Cardiac muscle cell (in vitro differentiated cells and primary cell): ENCODE measurements at regions not wholly inside any gene's neighbourhood (a gene's known extent, or its start where the extent isn't known, plus 50 kb on each side); places are given as distances from the start of the nearest gene placed in this dataset.
A peak's percentile ranks its signal among the peaks of the same experiment; 100 is the strongest.

ENCODE experiments used
- DNase-seq, 2 donors: peaks; one replicate each; pipeline versions ENCODE4 v3.0.0 to v3.0.0-alpha.2; 2010 to 2017; ENCODE audit warnings: low read depth in 1 of 2, low spot score in 1 of 2
- H3K27ac ChIP-seq: fragments of 200-600 bp; sonication (generic); 2 replicates; pipeline ENCODE4 v1.5.1; 2016
- H3K27me3 ChIP-seq: fragments of 200-600 bp; sonication (generic); 2 replicates; pipeline ENCODE4 v1.6.0; 2016; ENCODE audit warnings: control low read depth
- H3K36me3 ChIP-seq: fragments of 200-600 bp; sonication (generic); 2 replicates; pipeline ENCODE4 v1.5.1; 2016; ENCODE audit warnings: control low read depth
- H3K4me1 ChIP-seq: fragments of 200-600 bp; sonication (generic); 2 replicates; pipeline ENCODE4 v1.8.1; 2017; ENCODE audit warnings: low read depth, mild to moderate bottlenecking, mixed run types
- H3K4me3 ChIP-seq: fragments of 200-600 bp; sonication (generic); 2 replicates; pipeline ENCODE4 v1.5.1; 2016; ENCODE audit warnings: mild to moderate bottlenecking
- H3K9me3 ChIP-seq: fragments of 200-600 bp; sonication (generic); 2 replicates; pipeline ENCODE4 v1.5.1; 2017; ENCODE audit warnings: low read depth, mild to moderate bottlenecking, control low read depth
- TF ChIP-seq, protein P1 (sequence below): IDR thresholded peaks from 2 replicates; pipeline ENCODE4 v1.5.1; 2012; ENCODE audit warnings: low read depth, mild to moderate bottlenecking, low read length

DNA sequence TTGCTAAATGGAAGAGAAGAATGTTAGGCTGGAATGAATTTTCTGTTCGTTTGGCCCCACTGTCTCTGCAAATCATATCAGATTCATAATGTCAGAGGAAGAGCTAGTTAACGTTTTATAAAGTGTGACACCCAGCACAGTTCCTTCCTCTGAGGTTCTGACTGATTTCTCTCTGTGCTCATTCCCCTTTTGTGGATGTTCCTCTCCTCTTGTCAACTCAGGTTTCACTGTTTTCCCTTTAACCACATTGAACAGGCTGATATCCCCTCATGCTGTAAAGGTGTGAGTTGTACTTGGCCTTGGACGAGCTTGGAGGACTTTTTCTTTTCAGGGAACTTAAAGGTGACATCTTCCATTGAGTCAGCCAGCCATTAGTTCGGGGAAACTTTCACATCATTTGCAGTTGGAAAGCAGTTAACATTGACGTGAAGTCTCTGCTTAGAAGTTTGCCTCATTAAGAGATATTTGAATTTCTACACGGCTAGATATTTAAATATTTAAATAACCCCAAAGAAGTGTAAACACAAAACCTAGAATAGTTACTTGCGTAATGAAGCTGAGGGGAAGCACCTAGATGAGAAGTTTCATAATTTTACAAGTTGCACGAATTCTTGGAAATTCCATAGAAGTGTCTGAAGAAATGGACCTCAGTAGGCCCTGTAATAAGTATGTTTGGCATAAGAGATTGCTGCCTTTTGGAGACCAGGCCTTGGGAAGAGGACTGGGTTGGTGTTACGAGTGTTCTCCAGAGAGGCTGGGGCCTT is 101.5 kb upstream of the EGR2 start:
- TF ChIP-seq, protein P1, sequence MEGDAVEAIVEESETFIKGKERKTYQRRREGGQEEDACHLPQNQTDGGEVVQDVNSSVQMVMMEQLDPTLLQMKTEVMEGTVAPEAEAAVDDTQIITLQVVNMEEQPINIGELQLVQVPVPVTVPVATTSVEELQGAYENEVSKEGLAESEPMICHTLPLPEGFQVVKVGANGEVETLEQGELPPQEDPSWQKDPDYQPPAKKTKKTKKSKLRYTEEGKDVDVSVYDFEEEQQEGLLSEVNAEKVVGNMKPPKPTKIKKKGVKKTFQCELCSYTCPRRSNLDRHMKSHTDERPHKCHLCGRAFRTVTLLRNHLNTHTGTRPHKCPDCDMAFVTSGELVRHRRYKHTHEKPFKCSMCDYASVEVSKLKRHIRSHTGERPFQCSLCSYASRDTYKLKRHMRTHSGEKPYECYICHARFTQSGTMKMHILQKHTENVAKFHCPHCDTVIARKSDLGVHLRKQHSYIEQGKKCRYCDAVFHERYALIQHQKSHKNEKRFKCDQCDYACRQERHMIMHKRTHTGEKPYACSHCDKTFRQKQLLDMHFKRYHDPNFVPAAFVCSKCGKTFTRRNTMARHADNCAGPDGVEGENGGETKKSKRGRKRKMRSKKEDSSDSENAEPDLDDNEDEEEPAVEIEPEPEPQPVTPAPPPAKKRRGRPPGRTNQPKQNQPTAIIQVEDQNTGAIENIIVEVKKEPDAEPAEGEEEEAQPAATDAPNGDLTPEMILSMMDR, result no peak
- H3K4me1 ChIP-seq, result no peaks in the 10 kb centered on the region

DNA sequence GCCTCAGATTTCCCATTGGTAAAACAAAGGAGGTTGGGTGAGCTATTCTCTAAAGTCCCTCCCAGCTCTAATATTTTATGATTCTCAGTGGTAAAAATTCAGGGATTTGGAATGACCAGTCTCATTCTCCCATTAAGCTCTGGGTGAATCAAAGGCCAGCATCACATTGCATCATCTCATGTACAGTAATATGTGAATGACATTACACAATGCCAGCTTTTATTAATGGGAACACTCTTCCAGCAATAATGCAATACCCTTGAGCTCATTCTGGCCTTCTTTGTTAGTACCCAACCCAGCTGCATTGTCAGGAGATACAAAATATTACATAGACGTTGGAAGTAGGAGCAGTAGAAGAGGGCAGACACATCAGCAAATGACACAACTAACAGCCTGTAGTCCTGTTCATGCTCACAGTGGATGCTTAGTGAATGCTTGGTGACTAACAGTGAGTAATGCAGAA is 100.0 kb upstream of the EGR2 start:
- no peak overlapping the region for H3K27ac ChIP-seq

More for the DNA sequence above, 101.5 kb upstream of the EGR2 start:
- no peak for DNase-seq
- no peak overlapping the region for H3K4me3 ChIP-seq
- no peak overlapping the region for H3K27ac ChIP-seq
- H3K9me3 ChIP-seq, result no peaks in the 10 kb centered on the region
- H3K27me3 ChIP-seq, result no peaks in the 10 kb centered on the region
- no peaks in the 10 kb centered on the region for H3K36me3 ChIP-seq

GRCh38 chr10:62915158-62915557 is 99.0 kb upstream of the EGR2 start:
- no peaks in the 10 kb centered on the region for H3K9me3 ChIP-seq
- TF ChIP-seq, protein P1, result no peak

More for the DNA sequence above, 100.0 kb upstream of the EGR2 start:
- H3K9me3 ChIP-seq, result no peaks in the 10 kb centered on the region
- TF ChIP-seq, protein P1, result no peak
- H3K4me3 ChIP-seq, result no peak overlapping the region
- H3K36me3 ChIP-seq, result no peaks in the 10 kb centered on the region
- no peaks in the 10 kb centered on the region for H3K27me3 ChIP-seq
- DNase-seq, result peak in 1 of 2 donors; percentile 90
- no peaks in the 10 kb centered on the region for H3K4me1 ChIP-seq

GRCh38 chr10:62912086-62912485 is 95.9 kb upstream of the EGR2 start:
- no peaks in the 10 kb centered on the region for H3K9me3 ChIP-seq
- DNase-seq, result no peak
- no peak overlapping the region for H3K27ac ChIP-seq
- H3K4me1 ChIP-seq, result no peaks in the 10 kb centered on the region
- H3K4me3 ChIP-seq, result no peak overlapping the region
- H3K36me3 ChIP-seq, result no peaks in the 10 kb centered on the region
- TF ChIP-seq, protein P1, result no peak
- peaks cover 12% of the 10 kb centered on the region for H3K27me3 ChIP-seq

More at GRCh38 chr10:62915158-62915557, 99.0 kb upstream of the EGR2 start:
- H3K4me1 ChIP-seq, result no peaks in the 10 kb centered on the region
- no peak for DNase-seq
- H3K36me3 ChIP-seq, result no peaks in the 10 kb centered on the region
- no peaks in the 10 kb centered on the region for H3K27me3 ChIP-seq
- no peak overlapping the region for H3K27ac ChIP-seq
- H3K4me3 ChIP-seq, result no peak overlapping the region

DNA sequence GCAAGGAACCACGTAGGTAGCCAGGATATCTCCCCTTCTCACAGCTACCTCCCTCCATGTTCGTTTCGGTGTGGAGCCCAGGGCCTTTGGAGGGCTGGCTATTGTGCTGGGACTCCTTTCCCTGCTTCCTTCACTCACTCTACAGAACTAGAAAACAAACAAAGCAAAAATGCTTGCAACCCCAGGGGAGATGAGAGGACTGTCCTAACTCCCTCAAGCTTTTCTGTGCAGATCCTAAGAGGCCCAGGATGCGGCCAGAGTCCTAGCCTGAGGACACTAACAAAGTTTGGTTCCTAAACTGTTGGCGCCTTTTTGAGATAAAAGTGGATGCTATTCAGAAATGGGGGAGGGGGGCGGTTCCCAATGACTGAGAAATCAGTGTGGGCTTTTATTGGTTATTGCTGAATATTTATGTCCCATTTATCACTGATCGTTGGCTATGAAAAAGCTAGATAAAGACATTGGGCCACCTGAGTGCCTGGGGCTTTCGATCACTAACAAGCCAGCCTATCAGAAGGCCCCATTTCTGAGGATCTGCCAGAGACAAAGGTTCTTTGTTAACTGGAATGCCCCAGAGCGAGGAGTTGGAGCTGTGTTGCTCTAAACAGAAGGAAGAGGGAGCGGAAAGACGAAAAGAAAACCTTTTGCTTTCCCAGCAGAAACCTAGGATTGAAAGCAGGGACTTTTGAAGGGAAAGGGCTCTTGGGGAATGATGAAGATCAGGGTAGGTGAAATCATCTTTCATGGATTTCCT is 95.2 kb upstream of the EGR2 start:
- H3K4me3 ChIP-seq, result no peak overlapping the region
- DNase-seq, result peak in 1 of 2 donors; percentile 41
- no peak overlapping the region for H3K27ac ChIP-seq

More for the DNA sequence above, 95.2 kb upstream of the EGR2 start:
- Histone ChIP-seq H3K4me1 (no peaks in the 10 kb centered on the region), H3K36me3 (no peaks in the 10 kb centered on the region), H3K27me3 (peaks cover 18% of the 10 kb centered on the region), H3K9me3 (no peaks in the 10 kb centered on the region)
- TF ChIP-seq, protein P1, result no peak
